K562 (cell line): ENCODE measurements at regions not wholly inside any gene's neighbourhood (a gene's known extent, or its start where the extent isn't known, plus 50 kb on each side); places are given as distances from the start of the nearest gene placed in this dataset.

Source experiments
- BDP1 ChIP-seq: IDR thresholded peaks from 3 replicates; pipeline ENCODE4 v1.6.1; 2011; ENCODE audit not compliant: insufficient read length, insufficient read depth
- CBFA2T3 ChIP-seq: fragments of 450-650 bp; IDR thresholded peaks from 2 replicates; pipeline ENCODE4 v1.6.1; 2017
- CREB1 ChIP-seq, 2 experiments: sonication (generic) in 1 of 2; formaldehyde crosslinking in 1 of 2; IDR thresholded peaks; 2 replicates each; pipeline versions ENCODE4 v1.6.1 to v1.8.0; 2012 to 2022; ENCODE audit warnings: inconsistent platforms in 1 of 2, mild to moderate bottlenecking in 1 of 2, missing genetic modification reagents in 1 of 2, moderate library complexity in 1 of 2
- ETV6 ChIP-seq, 3 experiments: fragments of 150-350 bp in 1 of 3; sonication (generic) in 1 of 3; formaldehyde crosslinking in 1 of 3; IDR thresholded peaks; 2 replicates each; pipeline versions ENCODE4 v1.6.1 to v1.8.0; 2014 to 2022; ENCODE audit warnings: borderline replicate concordance in 2 of 3, low read depth in 2 of 3, antibody characterized with exemption in 1 of 3, low read length in 1 of 3, mild to moderate bottlenecking in 1 of 3, missing genetic modification reagents in 1 of 3
- FOXA3 ChIP-seq, 2 experiments: fragments of 450-650 bp in 1 of 2; sonication (generic) in 1 of 2; formaldehyde crosslinking; IDR thresholded peaks in 1 of 2; conservative IDR thresholded peaks in 1 of 2; 2 replicates each; pipeline versions ENCODE4 v1.4.0 to v1.8.0; 2020 to 2022; ENCODE audit warnings: mild to moderate bottlenecking in 2 of 2, missing genetic modification reagents in 1 of 2
- HLTF ChIP-seq: fragments of 450-650 bp; IDR thresholded peaks from 2 replicates; pipeline ENCODE4 v1.6.1; 2016
- MAZ ChIP-seq, 2 experiments: fragments of 450-650 bp in 1 of 2; sonication (generic) in 1 of 2; formaldehyde crosslinking; IDR thresholded peaks in 1 of 2; conservative IDR thresholded peaks in 1 of 2; 2 replicates each; pipeline versions ENCODE4 v1.4.0 to v1.5.0; 2020; ENCODE audit warnings: mild to moderate bottlenecking in 1 of 2, missing genetic modification reagents in 1 of 2
- MCM5 ChIP-seq: fragments of 450-650 bp; IDR thresholded peaks from 2 replicates; pipeline ENCODE4 v1.6.1; 2016; ENCODE audit warnings: low read depth
- MEF2D ChIP-seq: conservative IDR thresholded peaks from 2 replicates; pipeline ENCODE4 v1.6.1; 2016; ENCODE audit warnings: low read depth, missing genetic modification characterization, missing compliant biosample characterization
- MYBL2 ChIP-seq, 2 experiments: fragments of 450-650 bp in 1 of 2; sonication (generic) in 1 of 2; formaldehyde crosslinking in 1 of 2; IDR thresholded peaks; 2 replicates each; pipeline versions ENCODE4 v1.6.1 to v1.8.1; 2017 to 2022; ENCODE audit warnings: borderline replicate concordance in 1 of 2, inconsistent platforms in 1 of 2, low read depth in 1 of 2, mild to moderate bottlenecking in 1 of 2, missing genetic modification reagents in 1 of 2, moderate library complexity in 1 of 2
- NFE2L1 ChIP-seq: fragments of 450-650 bp; IDR thresholded peaks from 2 replicates; pipeline ENCODE4 v1.6.1; 2016; ENCODE audit warnings: missing genetic modification characterization, low read depth, mild to moderate bottlenecking, missing compliant biosample characterization, moderate library complexity, borderline replicate concordance
- PCBP2 ChIP-seq: fragments of 200-400 bp; formaldehyde crosslinking; IDR thresholded peaks from 2 replicates; pipeline ENCODE4 v1.6.1; 2018; ENCODE audit warnings: low read length, low read depth, mild to moderate bottlenecking, moderate library complexity; ENCODE audit not compliant: poor library complexity, severe bottlenecking
- RBFOX2 ChIP-seq: fragments of 200-400 bp; formaldehyde crosslinking; IDR thresholded peaks from 2 replicates; pipeline ENCODE4 v1.6.1; 2017; ENCODE audit warnings: low read depth, mild to moderate bottlenecking, low read length, moderate library complexity
- RBM25 ChIP-seq: fragments of 200-400 bp; formaldehyde crosslinking; IDR thresholded peaks from 2 replicates; pipeline ENCODE4 v1.6.1; 2018; ENCODE audit warnings: low read length, low read depth, moderate library complexity; ENCODE audit not compliant: severe bottlenecking
- TCF3 ChIP-seq: sonication (generic); formaldehyde crosslinking; IDR thresholded peaks from 2 replicates; pipeline ENCODE4 v1.4.0; 2020; ENCODE audit warnings: mild to moderate bottlenecking, missing genetic modification reagents
- ZNF212 ChIP-seq: fragments of 450-650 bp; formaldehyde crosslinking; IDR thresholded peaks from 2 replicates; pipeline ENCODE4 v1.4.0; 2020; ENCODE audit warnings: mild to moderate bottlenecking
- ZNF282 ChIP-seq: sonication (generic); formaldehyde crosslinking; IDR thresholded peaks from 2 replicates; pipeline ENCODE4 v1.8.1; 2023; ENCODE audit warnings: missing genetic modification reagents
- ZNF3 ChIP-seq: fragments of 250-450 bp; sonication (Bioruptor Pico); IDR thresholded peaks from 2 replicates; pipeline ENCODE4 v1.5.0; 2021; ENCODE audit warnings: mild to moderate bottlenecking, moderate library complexity
- ZNF311 ChIP-seq: fragments of 250-450 bp; sonication (Bioruptor Pico); IDR thresholded peaks from 2 replicates; pipeline ENCODE4 v1.4.0; 2020; ENCODE audit warnings: mild to moderate bottlenecking, moderate library complexity
- ZNF717 ChIP-seq: fragments of 250-450 bp; sonication (Bioruptor Pico); IDR thresholded peaks from 2 replicates; pipeline ENCODE4 v1.5.0; 2021
- ZNF75A ChIP-seq: fragments of 450-650 bp; formaldehyde crosslinking; IDR thresholded peaks from 2 replicates; pipeline ENCODE4 v1.4.0; 2020; ENCODE audit warnings: mild to moderate bottlenecking
- TF ChIP-seq, protein P1 (sequence below): fragments of 250-450 bp; sonication (Bioruptor Pico); IDR thresholded peaks from 2 replicates; pipeline ENCODE4 v1.4.0; 2020; ENCODE audit warnings: mild to moderate bottlenecking, moderate library complexity
- TF ChIP-seq, protein P2 (sequence below): sonication (generic); formaldehyde crosslinking; IDR thresholded peaks from 2 replicates; pipeline ENCODE4 v1.8.0; 2022; ENCODE audit warnings: missing genetic modification reagents, mild to moderate bottlenecking, borderline replicate concordance
- TF ChIP-seq, protein P3 (sequence below): fragments of 450-650 bp; IDR thresholded peaks from 2 replicates; pipeline ENCODE4 v1.6.1; 2014; ENCODE audit warnings: low read depth, mild to moderate bottlenecking, moderate library complexity, borderline replicate concordance

DNA sequence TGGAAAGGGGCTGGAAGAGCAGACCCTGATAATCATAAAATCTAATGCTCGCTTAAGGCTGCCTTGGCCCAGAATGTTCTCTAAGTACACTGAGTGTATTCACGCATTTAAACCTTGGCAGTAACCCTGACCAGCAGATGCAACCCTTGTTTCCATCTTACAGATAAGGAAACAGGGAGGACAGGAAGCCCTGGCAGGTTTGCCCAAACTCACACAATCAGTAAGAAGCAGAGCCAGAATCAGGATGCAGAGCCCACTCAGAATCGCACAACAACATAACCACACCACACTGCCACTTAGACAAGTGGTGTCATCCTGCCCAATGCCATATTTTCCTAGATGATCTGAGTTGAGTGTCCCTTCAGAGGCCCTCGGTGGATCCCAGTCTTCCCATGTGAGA is 214.5 kb upstream of the HES1 start (continued):
- TF ChIP-seq, protein P1, sequence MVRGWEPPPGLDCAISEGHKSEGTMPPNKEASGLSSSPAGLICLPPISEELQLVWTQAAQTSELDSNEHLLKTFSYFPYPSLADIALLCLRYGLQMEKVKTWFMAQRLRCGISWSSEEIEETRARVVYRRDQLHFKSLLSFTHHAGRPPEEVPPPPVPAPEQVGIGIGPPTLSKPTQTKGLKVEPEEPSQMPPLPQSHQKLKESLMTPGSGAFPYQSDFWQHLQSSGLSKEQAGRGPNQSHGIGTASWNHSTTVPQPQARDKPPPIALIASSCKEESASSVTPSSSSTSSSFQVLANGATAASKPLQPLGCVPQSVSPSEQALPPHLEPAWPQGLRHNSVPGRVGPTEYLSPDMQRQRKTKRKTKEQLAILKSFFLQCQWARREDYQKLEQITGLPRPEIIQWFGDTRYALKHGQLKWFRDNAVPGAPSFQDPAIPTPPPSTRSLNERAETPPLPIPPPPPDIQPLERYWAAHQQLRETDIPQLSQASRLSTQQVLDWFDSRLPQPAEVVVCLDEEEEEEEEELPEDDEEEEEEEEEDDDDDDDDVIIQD (CRISPR knock-in tag): no peak
- TF ChIP-seq ZNF75A (CRISPR knock-in tag) (no peak), ZNF212 (CRISPR knock-in tag) (no peak), HLTF (no peak), NFE2L1 (tag) (no peak), TCF3 (peak; percentile 21; the same call in 1 of the 2 replicates), MAZ (CRISPR knock-in tag; conservative IDR thresholded peaks at IDR 0.05 in 1 of 2, IDR thresholded peaks at IDR 0.05 in 1 of 2) (0 out of 4 replicates have a peak, but pooled peaks of 1 of the 2 experiments have one; percentile 15), CREB1 (IDR thresholded peaks at IDR 0.05) (no peak), CREB1 (CRISPR knock-in tag; IDR thresholded peaks at IDR 0.05) (no peak), MCM5 (no peak), ZNF3 (no peak), RBFOX2 (no peak), MYBL2 (IDR thresholded peaks at IDR 0.05; ENCODE audit: low read depth) (no peak), MYBL2 (CRISPR knock-in tag; IDR thresholded peaks at IDR 0.05; ENCODE audit: borderline replicate concordance) (no peak), ZNF311 (0 out of 2 replicates have a peak, but pooled peaks have one; percentile 22), MEF2D (0 out of 2 replicates have a peak, but pooled peaks have one; percentile 13), RBM25 (no peak), ETV6 (IDR thresholded peaks at IDR 0.05; ENCODE audit: borderline replicate concordance in 1 of 2, low read depth in 2 of 2, low read length in 1 of 2) (no peak), ETV6 (CRISPR knock-in tag; IDR thresholded peaks at IDR 0.05; ENCODE audit: borderline replicate concordance) (no peak), PCBP2 (no peak), BDP1 (no peak), ZNF282 (CRISPR knock-in tag) (no peak), ZNF717 (CRISPR knock-in tag) (no peak), CBFA2T3 (peak; percentile 56), FOXA3 (CRISPR knock-in tag; conservative IDR thresholded peaks at IDR 0.05 in 1 of 2, IDR thresholded peaks at IDR 0.05 in 1 of 2) (no peak)
- TF ChIP-seq, protein P2, sequence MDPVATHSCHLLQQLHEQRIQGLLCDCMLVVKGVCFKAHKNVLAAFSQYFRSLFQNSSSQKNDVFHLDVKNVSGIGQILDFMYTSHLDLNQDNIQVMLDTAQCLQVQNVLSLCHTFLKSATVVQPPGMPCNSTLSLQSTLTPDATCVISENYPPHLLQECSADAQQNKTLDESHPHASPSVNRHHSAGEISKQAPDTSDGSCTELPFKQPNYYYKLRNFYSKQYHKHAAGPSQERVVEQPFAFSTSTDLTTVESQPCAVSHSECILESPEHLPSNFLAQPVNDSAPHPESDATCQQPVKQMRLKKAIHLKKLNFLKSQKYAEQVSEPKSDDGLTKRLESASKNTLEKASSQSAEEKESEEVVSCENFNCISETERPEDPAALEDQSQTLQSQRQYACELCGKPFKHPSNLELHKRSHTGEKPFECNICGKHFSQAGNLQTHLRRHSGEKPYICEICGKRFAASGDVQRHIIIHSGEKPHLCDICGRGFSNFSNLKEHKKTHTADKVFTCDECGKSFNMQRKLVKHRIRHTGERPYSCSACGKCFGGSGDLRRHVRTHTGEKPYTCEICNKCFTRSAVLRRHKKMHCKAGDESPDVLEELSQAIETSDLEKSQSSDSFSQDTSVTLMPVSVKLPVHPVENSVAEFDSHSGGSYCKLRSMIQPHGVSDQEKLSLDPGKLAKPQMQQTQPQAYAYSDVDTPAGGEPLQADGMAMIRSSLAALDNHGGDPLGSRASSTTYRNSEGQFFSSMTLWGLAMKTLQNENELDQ: no peak
- TF ChIP-seq, protein P3, sequence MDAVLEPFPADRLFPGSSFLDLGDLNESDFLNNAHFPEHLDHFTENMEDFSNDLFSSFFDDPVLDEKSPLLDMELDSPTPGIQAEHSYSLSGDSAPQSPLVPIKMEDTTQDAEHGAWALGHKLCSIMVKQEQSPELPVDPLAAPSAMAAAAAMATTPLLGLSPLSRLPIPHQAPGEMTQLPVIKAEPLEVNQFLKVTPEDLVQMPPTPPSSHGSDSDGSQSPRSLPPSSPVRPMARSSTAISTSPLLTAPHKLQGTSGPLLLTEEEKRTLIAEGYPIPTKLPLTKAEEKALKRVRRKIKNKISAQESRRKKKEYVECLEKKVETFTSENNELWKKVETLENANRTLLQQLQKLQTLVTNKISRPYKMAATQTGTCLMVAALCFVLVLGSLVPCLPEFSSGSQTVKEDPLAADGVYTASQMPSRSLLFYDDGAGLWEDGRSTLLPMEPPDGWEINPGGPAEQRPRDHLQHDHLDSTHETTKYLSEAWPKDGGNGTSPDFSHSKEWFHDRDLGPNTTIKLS: no peak
